ENCODE measurements at regions not wholly inside any gene's neighbourhood (a gene's known extent, or its start where the extent isn't known, plus 50 kb on each side); places are given as distances from the start of the nearest gene placed in this dataset.

- in situ Hi-C loops (cut with MboI; ENCODE audit: low sequenced_read_pairs, unreplicated experiment) = no loop called here
- DNase-seq (ENCODE audit: low spot score) = no peak
- TF ChIP-seq CTCF (IDR thresholded peaks at IDR 0.05; ENCODE audit: borderline replicate concordance, control extremely low read depth, extremely low read depth, insufficient read depth, missing control alignments) = no peak
Measured at GRCh38 chr9:34809504-34810186, 99.7 kb upstream of the CCL21 start.

GRCh38 chr9:34802916-34803315, 93.0 kb upstream of the CCL21 start:
- no peak for TF ChIP-seq CTCF (IDR thresholded peaks at IDR 0.05; ENCODE audit: borderline replicate concordance, control extremely low read depth, extremely low read depth, insufficient read depth, missing control alignments)
- no peak for DNase-seq (ENCODE audit: low spot score)
- in situ Hi-C loops (cut with MboI; ENCODE audit: low sequenced_read_pairs, unreplicated experiment) = no loop called here

GRCh38 chr9:34797367-34797766, 87.4 kb upstream of the CCL21 start:
- no peak for TF ChIP-seq CTCF (IDR thresholded peaks at IDR 0.05; ENCODE audit: borderline replicate concordance, control extremely low read depth, extremely low read depth, insufficient read depth, missing control alignments)
- DNase-seq (ENCODE audit: low spot score) = no peak

GRCh38 chr9:34796924-34797323, 87.0 kb upstream of the CCL21 start:
- in situ Hi-C loops (cut with MboI; ENCODE audit: low sequenced_read_pairs, unreplicated experiment) = no loop called here
- TF ChIP-seq CTCF (IDR thresholded peaks at IDR 0.05; ENCODE audit: borderline replicate concordance, control extremely low read depth, extremely low read depth, insufficient read depth, missing control alignments) = no peak
- no peak for DNase-seq (ENCODE audit: low spot score)

More at GRCh38 chr9:34797367-34797766, 87.4 kb upstream of the CCL21 start:
- in situ Hi-C loops (cut with MboI; ENCODE audit: low sequenced_read_pairs, unreplicated experiment) = no loop called here

GRCh38 chr9:34793428-34793827, 83.5 kb upstream of the CCL21 start:
- in situ Hi-C loops (cut with MboI; ENCODE audit: low sequenced_read_pairs, unreplicated experiment) = no loop called here
- peak; percentile 30 for DNase-seq (ENCODE audit: low spot score)
- no peak for TF ChIP-seq CTCF (IDR thresholded peaks at IDR 0.05; ENCODE audit: borderline replicate concordance, control extremely low read depth, extremely low read depth, insufficient read depth, missing control alignments)

- TF ChIP-seq CTCF (IDR thresholded peaks at IDR 0.05; ENCODE audit: borderline replicate concordance, control extremely low read depth, extremely low read depth, insufficient read depth, missing control alignments) = no peak
- peak; percentile 35 for DNase-seq (ENCODE audit: low spot score)
- in situ Hi-C loops (cut with MboI; ENCODE audit: low sequenced_read_pairs, unreplicated experiment) = no loop called here
Measured at GRCh38 chr9:34783951-34784487, 74.1 kb upstream of the CCL21 start.
